BE2C (cell line): ENCODE measurements at regions not wholly inside any gene's neighbourhood (a gene's known extent, or its start where the extent isn't known, plus 50 kb on each side); places are given as distances from the start of the nearest gene placed in this dataset.

Experiments used
- DNase-seq: peaks from one replicate; pipeline ENCODE4 v3.0.0-alpha.2; 2020
- H3K27me3 ChIP-seq: fragments of 250-450 bp; sonication (Bioruptor Pico); 2 replicates; pipeline ENCODE4 v1.5.1; 2020; ENCODE audit warnings: mild to moderate bottlenecking
- H3K36me3 ChIP-seq: fragments of 250-450 bp; sonication (Bioruptor Pico); 2 replicates; pipeline ENCODE4 v1.5.1; 2020; ENCODE audit warnings: mild to moderate bottlenecking
- H3K4me1 ChIP-seq: fragments of 250-450 bp; sonication (Bioruptor Pico); 2 replicates; pipeline ENCODE4 v1.5.1; 2020
- H3K4me3 ChIP-seq: 2 replicates; pipeline ENCODE4 v1.5.1; 2011; ENCODE audit warnings: low read depth, low read length
- H3K9me3 ChIP-seq: fragments of 250-450 bp; sonication (Bioruptor Pico); 2 replicates; pipeline ENCODE4 v1.5.1; 2020
- TF ChIP-seq, protein P1 (sequence below): IDR thresholded peaks from 2 replicates; pipeline ENCODE4 v1.5.1; 2012; ENCODE audit warnings: mild to moderate bottlenecking, low read depth, low read length

DNA sequence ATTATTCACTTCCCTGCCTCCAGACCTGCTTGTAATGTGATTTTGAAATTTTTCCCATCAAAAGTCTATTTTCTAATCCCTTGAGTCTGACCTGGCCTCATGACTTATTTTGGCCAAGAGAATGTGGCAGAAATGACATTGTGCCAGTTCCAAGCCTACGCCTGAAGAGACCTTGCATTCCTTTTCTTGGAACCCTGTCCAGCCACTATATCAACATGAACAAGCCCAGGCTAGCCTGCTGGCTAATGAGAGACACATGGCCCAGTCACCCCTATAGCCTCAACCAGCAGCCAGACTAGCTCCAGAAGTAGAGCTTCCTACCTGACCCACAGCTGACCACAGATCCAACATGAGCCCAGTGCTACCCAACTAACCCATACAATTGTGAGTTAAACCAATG lies 121.1 kb upstream of the ACP3 start:
- TF ChIP-seq, protein P1, sequence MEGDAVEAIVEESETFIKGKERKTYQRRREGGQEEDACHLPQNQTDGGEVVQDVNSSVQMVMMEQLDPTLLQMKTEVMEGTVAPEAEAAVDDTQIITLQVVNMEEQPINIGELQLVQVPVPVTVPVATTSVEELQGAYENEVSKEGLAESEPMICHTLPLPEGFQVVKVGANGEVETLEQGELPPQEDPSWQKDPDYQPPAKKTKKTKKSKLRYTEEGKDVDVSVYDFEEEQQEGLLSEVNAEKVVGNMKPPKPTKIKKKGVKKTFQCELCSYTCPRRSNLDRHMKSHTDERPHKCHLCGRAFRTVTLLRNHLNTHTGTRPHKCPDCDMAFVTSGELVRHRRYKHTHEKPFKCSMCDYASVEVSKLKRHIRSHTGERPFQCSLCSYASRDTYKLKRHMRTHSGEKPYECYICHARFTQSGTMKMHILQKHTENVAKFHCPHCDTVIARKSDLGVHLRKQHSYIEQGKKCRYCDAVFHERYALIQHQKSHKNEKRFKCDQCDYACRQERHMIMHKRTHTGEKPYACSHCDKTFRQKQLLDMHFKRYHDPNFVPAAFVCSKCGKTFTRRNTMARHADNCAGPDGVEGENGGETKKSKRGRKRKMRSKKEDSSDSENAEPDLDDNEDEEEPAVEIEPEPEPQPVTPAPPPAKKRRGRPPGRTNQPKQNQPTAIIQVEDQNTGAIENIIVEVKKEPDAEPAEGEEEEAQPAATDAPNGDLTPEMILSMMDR: no peak
- DNase-seq: no peak
- no peaks in the 10 kb centered on the region for H3K9me3 ChIP-seq
- H3K36me3 ChIP-seq: no peaks in the 10 kb centered on the region
- H3K27me3 ChIP-seq: no peaks in the 10 kb centered on the region
- H3K4me1 ChIP-seq: no peaks in the 10 kb centered on the region
- H3K4me3 ChIP-seq: no peak overlapping the region

DNA sequence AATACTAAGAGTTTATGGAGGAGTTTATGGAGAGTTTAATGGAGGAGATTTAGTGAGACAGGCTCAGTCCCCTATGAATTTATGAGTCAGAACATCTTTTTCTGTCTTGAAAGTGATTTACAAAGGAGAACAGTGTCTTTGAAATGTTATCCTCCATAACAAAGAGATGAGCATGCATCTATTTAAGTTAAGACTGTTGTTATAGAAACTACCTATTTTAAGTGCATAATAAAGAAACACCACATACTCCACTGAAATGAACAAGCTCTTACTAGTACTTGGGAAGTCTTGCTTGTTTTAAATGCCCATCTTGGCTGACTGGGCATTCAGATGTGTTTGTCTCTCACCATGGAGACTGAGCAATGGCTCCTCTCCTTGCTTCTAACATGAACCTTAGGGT lies 118.7 kb upstream of the ACP3 start:
- no peaks in the 10 kb centered on the region for H3K9me3 ChIP-seq
- H3K4me1 ChIP-seq: no peaks in the 10 kb centered on the region
- TF ChIP-seq, protein P1: no peak
- no peaks in the 10 kb centered on the region for H3K27me3 ChIP-seq
- no peak for DNase-seq
- no peak overlapping the region for H3K4me3 ChIP-seq
- no peaks in the 10 kb centered on the region for H3K36me3 ChIP-seq

DNA sequence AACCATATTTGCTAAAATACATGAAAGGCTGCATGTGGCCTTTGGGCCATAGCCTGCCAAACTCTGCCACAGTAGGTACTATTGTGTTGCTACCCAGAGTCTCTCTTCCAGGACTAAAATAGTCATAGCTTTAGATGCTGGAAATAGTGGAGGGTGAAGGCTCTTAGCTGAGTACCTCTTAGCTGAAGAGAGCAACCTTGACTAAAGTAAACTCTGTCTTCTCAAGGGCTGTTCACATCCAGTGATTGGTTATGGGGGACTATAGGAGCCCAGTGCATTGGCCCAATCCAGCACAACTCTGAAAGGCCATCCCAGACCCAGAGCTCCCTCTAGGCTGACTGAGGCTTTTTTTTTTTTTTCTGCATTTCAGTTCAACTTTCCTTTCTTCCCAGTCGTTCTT lies 117.8 kb upstream of the ACP3 start:
- Histone ChIP-seq H3K36me3 (no peaks in the 10 kb centered on the region), H3K9me3 (no peaks in the 10 kb centered on the region), H3K27me3 (no peaks in the 10 kb centered on the region), H3K4me1 (no peaks in the 10 kb centered on the region), H3K4me3 (no peak overlapping the region)
- DNase-seq: no peak
- TF ChIP-seq, protein P1: no peak

DNA sequence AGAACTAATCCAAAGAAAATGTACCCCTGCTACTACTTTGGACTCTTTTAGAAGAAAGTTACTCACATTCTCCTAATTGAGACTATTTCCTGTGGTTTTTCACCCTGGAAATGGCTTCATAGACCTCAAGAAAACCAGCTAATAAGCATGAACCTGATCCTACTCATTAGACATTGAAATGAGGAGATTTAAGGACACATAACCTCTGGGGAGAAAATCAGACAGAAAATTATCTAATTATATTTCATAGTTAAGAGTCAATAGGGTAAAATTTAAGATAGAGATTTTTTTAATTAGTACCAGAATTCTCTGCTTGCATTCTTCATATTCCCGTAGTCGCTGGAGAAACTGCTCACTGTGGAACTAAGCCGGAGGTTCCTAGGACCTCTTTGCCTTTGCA lies 114.6 kb upstream of the ACP3 start:
- TF ChIP-seq, protein P1: no peak

DNA sequence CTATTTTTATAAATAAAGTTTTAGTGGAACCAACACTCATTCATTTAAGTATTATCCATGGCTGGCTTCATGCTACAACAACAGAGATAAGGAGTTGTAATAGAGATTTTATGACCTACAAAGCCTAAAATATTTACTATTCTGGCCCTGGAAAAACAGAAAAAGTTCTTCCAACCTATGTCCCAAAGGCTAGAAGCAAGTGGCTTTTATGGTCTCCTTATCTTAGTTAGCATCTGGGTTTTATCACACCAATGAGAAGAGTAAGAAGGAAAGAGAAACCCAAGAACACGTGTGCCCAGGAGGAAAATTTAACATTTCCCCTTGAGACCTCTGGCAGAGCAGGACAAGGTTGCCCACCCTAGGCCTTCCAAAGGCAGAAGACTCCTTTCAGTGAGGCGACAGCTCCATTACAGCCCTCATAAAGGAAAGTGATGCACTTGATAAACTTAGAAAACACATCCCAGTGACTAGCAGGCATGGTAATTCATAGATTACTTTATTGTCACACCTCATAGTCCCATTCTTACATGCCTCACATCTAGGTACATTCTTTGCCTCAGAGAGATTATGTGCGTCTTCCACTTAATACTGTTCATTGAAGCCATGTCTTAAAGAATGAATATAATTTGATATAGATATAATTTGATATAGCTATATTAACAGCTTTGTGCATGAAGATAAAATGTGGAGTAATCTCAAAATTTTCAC lies 113.2 kb upstream of the ACP3 start:
- Histone ChIP-seq H3K9me3 (no peaks in the 10 kb centered on the region), H3K36me3 (no peaks in the 10 kb centered on the region), H3K4me3 (no peak overlapping the region), H3K4me1 (no peaks in the 10 kb centered on the region), H3K27me3 (no peaks in the 10 kb centered on the region)
- DNase-seq: no peak
- TF ChIP-seq, protein P1: no peak

More for the DNA sequence above, 114.6 kb upstream of the ACP3 start:
- Histone ChIP-seq H3K4me1 (no peaks in the 10 kb centered on the region), H3K36me3 (no peaks in the 10 kb centered on the region), H3K27me3 (no peaks in the 10 kb centered on the region), H3K4me3 (no peak overlapping the region), H3K9me3 (no peaks in the 10 kb centered on the region)
- no peak for DNase-seq

DNA sequence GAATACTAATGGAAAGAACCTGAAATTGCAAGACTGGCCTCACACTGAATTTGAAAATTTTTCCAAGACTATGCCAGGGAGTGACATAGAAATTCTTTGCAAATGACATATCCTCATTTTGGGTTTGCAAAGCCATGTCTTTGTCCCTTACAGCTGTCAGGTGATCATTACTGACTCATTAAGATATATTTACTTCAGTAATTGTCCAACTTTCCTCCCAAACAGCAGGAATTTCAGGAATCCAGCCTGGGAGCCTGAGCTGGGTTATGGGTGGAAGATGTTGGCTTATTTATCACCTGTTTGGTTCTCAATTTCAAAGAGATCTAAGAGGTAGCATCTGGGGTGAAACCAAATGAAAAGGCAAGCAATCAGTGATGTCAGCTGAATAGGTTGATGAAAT lies 111.6 kb upstream of the ACP3 start:
- DNase-seq: no peak
- H3K9me3 ChIP-seq: no peaks in the 10 kb centered on the region
- H3K4me1 ChIP-seq: no peaks in the 10 kb centered on the region
- no peaks in the 10 kb centered on the region for H3K27me3 ChIP-seq
- H3K4me3 ChIP-seq: no peak overlapping the region
- H3K36me3 ChIP-seq: no peaks in the 10 kb centered on the region
- TF ChIP-seq, protein P1: no peak
